ENCODE measurements at regions not wholly inside any gene's neighbourhood (a gene's known extent, or its start where the extent isn't known, plus 50 kb on each side); places are given as distances from the start of the nearest gene placed in this dataset.

DNA sequence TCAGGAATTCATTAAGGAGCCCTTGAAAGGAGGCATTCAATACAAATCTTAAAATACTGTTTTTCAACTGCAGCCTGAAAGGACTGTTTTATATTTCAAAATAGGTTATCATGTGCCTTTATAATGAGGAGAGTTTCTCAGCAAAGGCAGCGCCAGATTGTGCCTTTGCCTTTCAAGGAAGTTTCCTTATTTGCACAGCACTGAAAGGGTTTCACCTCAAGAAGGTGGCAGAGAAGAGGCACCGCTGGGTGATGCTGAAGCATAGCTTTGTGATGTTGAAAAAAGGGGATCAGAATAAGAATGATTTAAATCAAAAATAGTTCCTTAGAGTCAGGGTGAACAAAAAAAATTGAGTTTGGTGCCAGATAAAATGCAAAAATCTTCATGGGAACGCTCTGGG lies 601.0 kb upstream of the KIRREL3 start:
- no peak for DNase-seq (ENCODE audit: low spot score)

- DNase-seq (ENCODE audit: low spot score), result no peak
These were observed 600.1 kb upstream of the KIRREL3 start for GRCh38 chr11:127600674-127601073.

GRCh38 chr11:127598476-127598875 lies 597.9 kb upstream of the KIRREL3 start:
- DNase-seq (ENCODE audit: low spot score), result no peak

DNA sequence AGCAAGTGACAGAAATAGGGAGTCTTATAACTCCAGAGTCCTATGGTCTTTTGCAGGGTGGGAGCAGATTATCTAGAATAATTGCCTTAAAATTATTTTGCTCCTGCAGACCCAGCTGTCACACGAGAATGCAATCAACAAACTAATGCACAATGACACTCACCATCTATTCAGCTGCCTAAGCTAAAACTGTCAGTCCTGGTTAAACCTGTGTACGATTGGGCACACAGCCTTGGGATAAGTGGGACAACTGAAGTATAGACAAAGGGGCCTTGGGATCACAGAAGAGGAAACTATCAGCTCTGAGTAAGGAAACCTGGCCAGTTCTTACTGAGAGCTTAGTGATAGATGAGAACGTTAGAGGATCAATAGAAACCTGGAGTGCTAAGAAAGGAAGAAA lies 595.9 kb upstream of the KIRREL3 start:
- no peak for DNase-seq (ENCODE audit: low spot score)

- no peak for DNase-seq (ENCODE audit: low spot score)
These were observed 591.8 kb upstream of the KIRREL3 start for GRCh38 chr11:127592371-127592770.

- no peak for DNase-seq (ENCODE audit: low spot score)
These were observed 589.7 kb upstream of the KIRREL3 start for GRCh38 chr11:127590314-127590713.

GRCh38 chr11:127588431-127588830 lies 587.9 kb upstream of the KIRREL3 start:
- DNase-seq (ENCODE audit: low spot score), result no peak

- no peak for DNase-seq (ENCODE audit: low spot score)
These were observed 586.9 kb upstream of the KIRREL3 start for GRCh38 chr11:127587511-127587910.

- no peak for DNase-seq (ENCODE audit: low spot score)
These were observed 575.6 kb upstream of the KIRREL3 start for GRCh38 chr11:127576210-127576609.

- no peak for DNase-seq (ENCODE audit: low spot score)
These were observed 573.9 kb upstream of the KIRREL3 start for GRCh38 chr11:127574478-127574877.

GRCh38 chr11:127568891-127569290 lies 568.3 kb upstream of the KIRREL3 start:
- DNase-seq (ENCODE audit: low spot score), result no peak

- no peak for DNase-seq (ENCODE audit: low spot score)
These were observed 566.8 kb upstream of the KIRREL3 start for GRCh38 chr11:127567237-127567932.

GRCh38 chr11:127564810-127565209 lies 564.2 kb upstream of the KIRREL3 start:
- DNase-seq (ENCODE audit: low spot score), result no peak

GRCh38 chr11:127559978-127560377 lies 559.4 kb upstream of the KIRREL3 start:
- DNase-seq (ENCODE audit: low spot score), result no peak

DNA sequence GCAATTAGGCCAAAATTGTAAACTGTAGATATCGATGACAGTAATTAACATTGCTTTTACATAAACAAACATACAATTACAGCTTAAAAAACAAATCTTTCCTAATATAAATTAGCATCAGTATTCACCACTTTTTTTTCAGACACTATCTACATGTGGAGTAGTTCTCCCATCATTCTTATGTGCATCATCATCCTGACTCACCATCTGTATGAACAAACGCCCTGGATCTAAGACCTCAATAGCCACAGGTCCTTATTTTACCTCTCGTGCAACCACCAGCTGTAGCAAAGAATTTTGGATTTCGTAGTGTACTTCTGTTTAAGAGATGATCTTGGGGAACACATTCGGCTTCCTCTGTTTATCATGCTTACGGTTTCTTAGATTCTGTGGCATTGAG lies 551.9 kb upstream of the KIRREL3 start:
- no peak for DNase-seq (ENCODE audit: low spot score)

DNA sequence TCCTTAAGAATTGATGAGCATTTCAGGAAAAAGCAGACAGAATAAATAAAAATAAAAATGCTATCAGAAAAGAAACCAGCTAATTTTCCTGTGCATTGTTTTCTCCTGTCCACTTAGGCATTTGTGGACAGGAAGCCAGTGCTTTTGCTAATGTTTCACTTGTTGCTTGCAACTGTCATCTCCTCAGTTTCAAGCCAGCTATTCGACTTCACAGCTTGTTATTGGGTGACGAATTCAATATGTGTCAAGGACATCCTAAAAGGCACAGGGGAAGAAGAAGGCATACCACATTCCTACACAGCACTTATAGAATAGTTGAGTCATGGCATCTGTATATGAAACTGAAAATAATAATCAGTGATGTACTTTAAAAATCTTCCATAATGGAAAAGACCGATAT lies 530.6 kb upstream of the KIRREL3 start:
- no peak for DNase-seq (ENCODE audit: low spot score)

DNA sequence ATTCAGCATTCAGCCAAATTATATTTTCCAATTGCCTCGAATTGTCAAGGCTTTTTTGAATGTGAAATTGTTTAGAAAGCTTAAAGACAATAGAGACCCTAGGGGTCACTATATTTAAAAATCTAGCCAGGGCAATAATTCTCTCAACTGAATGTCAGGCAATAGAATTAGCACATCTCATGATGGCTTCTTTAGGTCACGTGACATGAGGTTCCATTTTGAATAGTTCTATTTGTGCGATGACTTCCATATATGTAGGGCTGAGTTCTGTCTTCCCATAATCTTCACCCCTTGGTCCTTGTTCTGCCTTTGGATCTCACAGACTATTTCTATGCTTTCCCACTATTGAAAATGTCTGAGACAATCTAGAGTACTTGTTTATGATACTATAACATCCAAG lies 527.7 kb upstream of the KIRREL3 start:
- no peak for DNase-seq (ENCODE audit: low spot score)

DNA sequence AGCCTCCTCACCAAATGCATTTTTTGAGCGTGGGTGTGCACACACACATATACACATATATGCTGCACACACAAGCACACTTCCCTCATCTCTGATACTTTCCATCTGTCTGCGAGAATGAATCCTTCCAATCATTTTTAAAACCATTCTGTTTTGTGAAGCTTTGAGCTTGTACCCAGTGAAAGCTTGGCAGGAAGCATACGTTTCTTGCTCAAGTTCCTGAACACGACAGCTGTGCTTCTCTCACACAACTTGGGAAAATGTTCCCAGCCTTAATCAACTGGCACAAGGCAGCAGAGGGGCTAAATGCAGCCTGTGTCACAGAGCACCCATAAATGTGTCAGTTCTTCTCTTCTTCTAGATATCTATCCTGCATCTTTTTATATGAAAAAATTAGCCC lies 524.0 kb upstream of the KIRREL3 start:
- DNase-seq (ENCODE audit: low spot score), result no peak

- DNase-seq (ENCODE audit: low spot score), result no peak
These were observed 520.8 kb upstream of the KIRREL3 start for GRCh38 chr11:127521413-127521812.

DNA sequence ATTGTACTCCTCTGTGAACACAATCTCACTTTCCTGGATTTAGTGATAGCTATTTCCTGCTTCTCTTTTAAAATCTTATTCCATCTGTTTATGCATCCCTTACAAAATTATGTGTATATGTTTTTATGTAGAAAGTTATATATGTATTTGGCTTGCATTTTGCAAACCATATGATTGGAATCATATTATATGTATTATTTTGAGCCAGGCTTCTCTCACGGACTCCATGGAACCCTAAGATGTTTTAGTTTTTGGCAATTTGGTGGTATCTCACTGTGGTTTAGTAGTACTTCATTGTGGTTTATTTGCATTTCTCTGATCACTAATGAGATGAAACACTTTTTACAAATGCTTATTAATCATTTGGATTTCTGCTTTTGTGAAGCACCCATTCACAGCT lies 507.3 kb upstream of the KIRREL3 start:
- DNase-seq (ENCODE audit: low spot score), result no peak

- no peak for DNase-seq (ENCODE audit: low spot score)
These were observed 506.1 kb upstream of the KIRREL3 start for GRCh38 chr11:127506647-127507046.

DNA sequence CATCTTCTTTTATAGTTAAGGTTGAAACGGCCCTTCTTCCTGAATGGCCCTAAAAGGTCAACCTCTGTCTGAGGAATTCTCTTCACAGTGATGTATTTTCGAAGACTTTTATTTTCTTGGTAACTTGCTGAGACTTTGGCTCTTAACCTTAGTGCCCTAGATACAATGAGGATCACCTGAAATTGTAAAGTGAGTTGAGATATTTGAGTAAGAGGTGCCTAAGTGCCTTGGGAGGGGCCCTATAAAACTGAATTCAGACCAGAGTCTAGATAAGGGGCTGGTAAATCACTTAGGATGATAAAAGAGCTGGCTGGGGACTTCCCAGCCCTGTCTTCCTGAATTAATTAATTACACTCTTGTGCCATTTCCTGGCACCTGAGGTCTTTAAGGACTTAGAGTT lies 505.6 kb upstream of the KIRREL3 start:
- DNase-seq (ENCODE audit: low spot score), result no peak

- DNase-seq (ENCODE audit: low spot score), result no peak
These were observed 495.6 kb upstream of the KIRREL3 start for GRCh38 chr11:127496165-127496564.

- no peak for DNase-seq (ENCODE audit: low spot score)
These were observed 492.9 kb upstream of the KIRREL3 start for GRCh38 chr11:127493330-127494022.
